ENCODE measurements at regions not wholly inside any gene's neighbourhood (a gene's known extent, or its start where the extent isn't known, plus 50 kb on each side); places are given as distances from the start of the nearest gene placed in this dataset.

DNA sequence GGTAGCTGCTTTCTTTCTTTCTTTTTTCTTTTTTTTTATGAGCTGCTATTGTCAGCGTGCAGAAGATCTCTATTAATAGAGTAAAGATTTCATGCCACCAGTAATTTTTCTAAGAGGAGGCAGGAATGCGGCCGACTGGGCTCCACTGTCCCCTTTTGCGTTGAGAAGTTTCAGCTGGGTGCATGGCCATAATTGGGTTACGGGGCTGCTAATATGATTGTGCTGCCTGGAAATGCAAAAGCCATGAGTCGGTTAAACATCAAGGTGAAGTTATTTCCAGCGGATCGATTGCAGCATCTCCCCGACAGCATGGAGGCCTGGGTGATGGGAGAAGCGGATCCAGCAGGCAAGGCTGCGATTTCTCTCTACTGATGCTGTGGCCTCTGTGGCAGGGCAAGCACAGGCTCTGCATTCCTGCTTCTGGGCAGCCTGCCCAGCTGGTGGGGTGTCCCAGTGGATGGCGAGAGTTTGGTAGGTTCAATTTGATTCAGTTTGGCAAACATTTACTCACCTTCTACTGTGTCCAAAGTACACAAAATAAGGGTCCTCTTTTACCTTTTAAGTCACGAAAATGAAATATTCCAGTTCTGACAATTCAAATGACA lies 54.4 kb upstream of the PRMT8 start:
- H3K4me3 ChIP-seq = no peak overlapping the region
- H3K27ac ChIP-seq = no peak overlapping the region
- TF ChIP-seq, protein P1, sequence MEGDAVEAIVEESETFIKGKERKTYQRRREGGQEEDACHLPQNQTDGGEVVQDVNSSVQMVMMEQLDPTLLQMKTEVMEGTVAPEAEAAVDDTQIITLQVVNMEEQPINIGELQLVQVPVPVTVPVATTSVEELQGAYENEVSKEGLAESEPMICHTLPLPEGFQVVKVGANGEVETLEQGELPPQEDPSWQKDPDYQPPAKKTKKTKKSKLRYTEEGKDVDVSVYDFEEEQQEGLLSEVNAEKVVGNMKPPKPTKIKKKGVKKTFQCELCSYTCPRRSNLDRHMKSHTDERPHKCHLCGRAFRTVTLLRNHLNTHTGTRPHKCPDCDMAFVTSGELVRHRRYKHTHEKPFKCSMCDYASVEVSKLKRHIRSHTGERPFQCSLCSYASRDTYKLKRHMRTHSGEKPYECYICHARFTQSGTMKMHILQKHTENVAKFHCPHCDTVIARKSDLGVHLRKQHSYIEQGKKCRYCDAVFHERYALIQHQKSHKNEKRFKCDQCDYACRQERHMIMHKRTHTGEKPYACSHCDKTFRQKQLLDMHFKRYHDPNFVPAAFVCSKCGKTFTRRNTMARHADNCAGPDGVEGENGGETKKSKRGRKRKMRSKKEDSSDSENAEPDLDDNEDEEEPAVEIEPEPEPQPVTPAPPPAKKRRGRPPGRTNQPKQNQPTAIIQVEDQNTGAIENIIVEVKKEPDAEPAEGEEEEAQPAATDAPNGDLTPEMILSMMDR (IDR thresholded peaks at IDR 0.05) = no peak
- ATAC-seq (no peak), DNase-seq (no peak)
- no peaks in the 10 kb centered on the region for H3K27me3 ChIP-seq (ENCODE audit: insufficient read depth in 3 of 3, low read length in 2 of 3)
- H3K36me3 ChIP-seq (ENCODE audit: insufficient read depth in 1 of 2, low read depth in 1 of 2) = no peaks in the 10 kb centered on the region
- intact Hi-C loops (cut with DNase I) = no loop called here
- 49 to 58% (median 56%) methylated on average over 13 of the region's 13 CpGs for WGBS, 3 donors
- no peaks in the 10 kb centered on the region for H3K4me1 ChIP-seq
- no peaks in the 10 kb centered on the region for H3K9me3 ChIP-seq

- TF ChIP-seq, protein P1 (IDR thresholded peaks at IDR 0.05) = no peak
- 87 to 91% (median 89%) methylated on average over 9 of the region's 9 CpGs for WGBS, 3 donors
- Histone ChIP-seq H3K27ac (no peak overlapping the region), H3K27me3 (ENCODE audit: insufficient read depth in 3 of 3, low read length in 2 of 3) (no peaks in the 10 kb centered on the region), H3K4me1 (no peaks in the 10 kb centered on the region), H3K36me3 (ENCODE audit: insufficient read depth in 1 of 2, low read depth in 1 of 2) (no peaks in the 10 kb centered on the region), H3K9me3 (no peaks in the 10 kb centered on the region), H3K4me3 (no peak overlapping the region)
- intact Hi-C loops (cut with DNase I) = no loop called here
- ATAC-seq (no peak), DNase-seq (no peak)
These were observed 53.0 kb upstream of the PRMT8 start for GRCh38 chr12:3437986-3438385.

- DNase-seq = no peak
- H3K27me3 ChIP-seq (ENCODE audit: insufficient read depth in 3 of 3, low read length in 2 of 3) = no peaks in the 10 kb centered on the region
- no peak overlapping the region for H3K4me3 ChIP-seq
- TF ChIP-seq, protein P1 (IDR thresholded peaks at IDR 0.05) = no peak
- no peaks in the 10 kb centered on the region for H3K4me1 ChIP-seq
- no peak overlapping the region for H3K27ac ChIP-seq
- no peaks in the 10 kb centered on the region for H3K9me3 ChIP-seq
- WGBS, 3 donors = 78 to 85% (median 79%) methylated on average over 6 of the region's 6 CpGs
- H3K36me3 ChIP-seq (ENCODE audit: insufficient read depth in 1 of 2, low read depth in 1 of 2) = no peaks in the 10 kb centered on the region
- no peak for ATAC-seq
- intact Hi-C loops (cut with DNase I) = no loop called here
These were observed 52.6 kb upstream of the PRMT8 start for GRCh38 chr12:3438401-3438800.

Data from psoas muscle (tissue), 7 donors.